NB4 (cell line): ENCODE measurements at regions not wholly inside any gene's neighbourhood (a gene's known extent, or its start where the extent isn't known, plus 50 kb on each side); places are given as distances from the start of the nearest gene placed in this dataset.
"Not testable (repeated sequence)": the region's sequence is repeated elsewhere in the genome, so short reads cannot be mapped to it uniquely, and the experiment has no call there.

ENCODE experiments used
- DNase-seq: peaks from one replicate; pipeline ENCODE4 v3.0.0; 2010; ENCODE audit warnings: low read depth
- H3K4me3 ChIP-seq: one replicate; pipeline ENCODE4 v1.5.1; 2011; ENCODE audit warnings: mild to moderate bottlenecking, low read depth, low read length, moderate library complexity
- MYC ChIP-seq: IDR thresholded peaks from 2 replicates; pipeline ENCODE4 v1.6.1; 2011; ENCODE audit warnings: low read depth, low read length

DNA sequence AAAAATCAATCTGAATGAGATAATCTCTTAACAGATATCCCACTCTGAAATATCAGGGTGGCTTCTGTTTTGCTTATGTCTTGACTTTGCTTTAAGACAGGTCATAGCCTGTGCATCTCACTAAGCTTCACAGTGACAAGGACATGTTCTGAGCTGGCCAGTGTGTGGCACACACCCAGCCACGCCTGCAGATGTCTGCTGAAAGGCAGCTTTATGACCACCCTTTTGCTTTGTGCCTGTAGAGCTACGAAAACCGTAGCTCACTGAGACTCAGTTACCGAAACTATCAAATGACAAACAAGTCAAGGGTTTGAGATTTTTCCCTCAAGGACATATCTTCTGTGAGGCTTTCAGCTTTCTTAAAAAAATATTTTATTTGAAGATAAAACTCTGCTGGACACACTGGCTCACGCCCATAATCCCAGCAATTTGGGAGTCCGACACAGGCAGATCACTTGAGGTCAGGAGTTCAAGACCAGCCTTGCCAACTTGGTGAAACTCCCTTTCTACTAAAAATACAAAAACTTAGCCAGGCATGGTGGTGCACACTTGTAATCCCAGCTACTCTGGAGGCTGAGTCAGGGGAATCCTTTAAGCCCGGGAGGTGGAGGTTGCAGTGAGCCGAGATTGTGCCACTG, 233.2 kb downstream of the SPATA31A1 start:
- no peak for DNase-seq
- TF ChIP-seq MYC, result no peak
- no peak overlapping the region for H3K4me3 ChIP-seq

DNA sequence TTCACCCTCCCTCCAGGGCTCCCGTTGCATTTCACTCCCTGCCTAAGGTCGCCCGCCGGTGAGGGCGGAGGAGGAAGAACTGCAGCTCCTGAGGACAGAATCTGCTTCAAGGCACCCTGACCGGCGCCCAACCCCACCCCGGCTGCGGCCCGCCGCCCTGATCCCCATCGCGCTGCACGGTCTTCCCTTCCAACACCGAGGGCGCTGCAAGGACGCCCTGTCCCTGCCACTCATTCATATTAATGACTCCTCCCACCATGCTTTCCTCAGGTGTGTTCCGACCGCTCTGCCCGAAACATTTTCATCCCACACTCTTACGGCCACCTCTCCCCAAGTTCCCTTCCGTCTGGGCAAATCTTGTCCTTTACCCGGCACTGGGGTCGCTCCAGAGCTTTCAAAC, 248.6 kb downstream of the SPATA31A1 start:
- not testable (repeated sequence) for H3K4me3 ChIP-seq, DNase-seq

DNA sequence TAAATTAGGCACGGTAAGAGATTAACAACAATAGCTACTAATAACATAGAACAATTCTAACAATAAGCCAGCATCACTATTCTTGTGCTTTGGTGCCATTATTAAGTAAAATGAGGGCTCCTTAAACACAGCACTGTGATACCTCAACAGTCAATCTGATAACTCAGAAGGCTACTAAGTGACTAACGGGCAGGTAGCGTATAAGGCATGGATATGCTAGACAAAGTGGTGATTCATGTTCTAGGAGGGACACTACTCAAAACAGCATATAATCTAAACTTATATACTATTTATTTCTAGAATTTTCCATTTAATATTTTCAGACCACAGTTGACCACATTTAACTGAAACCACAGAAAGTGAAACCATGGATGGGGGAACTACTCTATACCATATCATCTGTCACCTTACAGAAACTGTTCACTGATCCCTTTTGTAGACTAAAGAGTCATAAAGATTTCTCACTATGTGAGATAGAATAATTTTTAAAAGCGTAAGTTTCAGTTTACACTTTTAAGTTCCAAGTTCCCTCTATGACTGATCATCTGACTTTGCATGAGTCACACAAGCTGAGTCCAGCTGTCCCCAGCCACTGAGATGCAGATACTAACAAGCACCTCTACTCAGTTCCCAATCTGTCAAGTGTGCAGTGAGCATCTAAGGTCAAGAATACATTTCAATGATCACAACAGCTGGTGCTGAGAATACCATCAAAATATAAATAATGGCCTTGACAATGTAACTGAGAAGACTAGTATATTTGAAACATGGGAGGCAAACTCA, 256.2 kb downstream of the SPATA31A1 start:
- not testable (repeated sequence) for H3K4me3 ChIP-seq, DNase-seq

DNA sequence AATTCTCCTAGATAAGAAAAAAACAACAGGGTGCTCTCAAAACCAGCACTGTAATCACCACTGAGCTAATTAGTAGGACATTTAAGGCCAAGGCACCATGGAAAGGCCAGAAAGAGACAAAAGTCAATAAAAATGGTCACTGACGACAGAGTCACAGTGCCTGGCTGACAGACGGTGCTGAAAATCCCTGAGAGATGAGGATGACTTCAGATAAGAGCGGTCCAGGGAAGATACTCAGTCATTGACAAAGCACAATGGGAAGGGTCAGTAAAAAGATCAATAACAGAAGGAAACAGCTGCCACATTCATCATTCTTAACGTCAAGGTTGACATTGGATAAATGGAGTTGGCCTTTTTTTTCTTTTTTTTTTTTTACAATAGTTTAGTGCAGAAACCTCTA, 261.0 kb downstream of the SPATA31A1 start:
- H3K4me3 ChIP-seq, DNase-seq: not testable (repeated sequence)

DNA sequence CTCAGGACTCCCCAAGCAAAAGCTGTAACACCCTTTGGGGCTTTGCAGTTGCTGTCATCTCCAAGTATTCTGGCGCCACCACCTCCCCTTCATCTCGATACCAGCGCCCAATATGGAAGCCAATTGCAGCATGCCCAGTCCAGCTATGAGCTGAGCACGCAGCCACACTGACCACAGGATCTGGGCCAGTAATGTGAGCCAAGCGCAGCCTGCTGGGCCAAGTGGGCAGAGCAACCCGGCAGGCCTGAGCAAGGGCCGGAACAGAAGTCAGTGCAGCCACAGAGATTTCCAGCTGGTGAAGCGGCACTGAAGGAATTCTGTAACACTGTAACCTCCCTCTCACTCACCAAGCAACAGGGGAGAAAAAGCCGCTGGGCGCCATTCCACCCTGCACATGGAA, 268.6 kb downstream of the SPATA31A1 start:
- not testable (repeated sequence) for DNase-seq, H3K4me3 ChIP-seq

DNA sequence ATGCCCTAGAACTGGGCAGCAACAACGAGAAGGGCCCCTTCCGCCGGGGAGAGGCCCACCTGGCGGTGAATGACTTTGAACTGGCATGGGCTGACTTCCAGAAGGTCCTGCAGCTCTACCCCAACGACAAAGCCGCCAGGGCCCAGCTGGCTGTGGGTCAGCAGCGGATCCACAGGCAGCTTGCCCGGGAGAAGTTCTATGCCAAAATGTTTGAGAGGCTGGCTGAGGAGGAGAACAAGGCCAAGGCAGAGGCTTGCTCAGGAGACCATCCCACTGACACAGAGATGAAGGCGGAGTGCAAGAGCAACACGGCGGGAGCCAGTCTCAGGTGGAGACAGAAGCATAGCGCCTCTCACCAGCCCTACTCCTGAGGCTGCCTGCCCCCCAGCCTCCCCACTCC, 276.6 kb downstream of the SPATA31A1 start:
- DNase-seq, H3K4me3 ChIP-seq: not testable (repeated sequence)

DNA sequence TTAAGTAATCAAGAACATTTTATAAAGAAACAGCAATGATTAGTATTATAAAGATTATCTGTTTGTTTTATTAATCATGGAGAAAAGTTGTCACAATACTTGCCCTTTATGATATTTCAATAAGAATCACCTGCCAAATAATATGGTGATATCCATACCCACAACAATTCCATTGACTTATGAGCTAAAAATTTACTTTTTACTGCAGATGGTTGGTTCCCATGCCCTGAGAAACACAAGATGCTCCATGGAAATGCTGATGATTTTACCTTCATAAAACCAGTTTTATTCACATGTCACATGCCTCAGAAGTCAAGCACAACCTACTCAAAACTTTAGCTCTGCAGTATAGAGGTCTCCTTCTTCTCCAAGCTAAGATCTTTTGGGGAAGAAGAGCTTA, 293.6 kb downstream of the SPATA31A1 start:
- H3K4me3 ChIP-seq, DNase-seq: not testable (repeated sequence)

DNA sequence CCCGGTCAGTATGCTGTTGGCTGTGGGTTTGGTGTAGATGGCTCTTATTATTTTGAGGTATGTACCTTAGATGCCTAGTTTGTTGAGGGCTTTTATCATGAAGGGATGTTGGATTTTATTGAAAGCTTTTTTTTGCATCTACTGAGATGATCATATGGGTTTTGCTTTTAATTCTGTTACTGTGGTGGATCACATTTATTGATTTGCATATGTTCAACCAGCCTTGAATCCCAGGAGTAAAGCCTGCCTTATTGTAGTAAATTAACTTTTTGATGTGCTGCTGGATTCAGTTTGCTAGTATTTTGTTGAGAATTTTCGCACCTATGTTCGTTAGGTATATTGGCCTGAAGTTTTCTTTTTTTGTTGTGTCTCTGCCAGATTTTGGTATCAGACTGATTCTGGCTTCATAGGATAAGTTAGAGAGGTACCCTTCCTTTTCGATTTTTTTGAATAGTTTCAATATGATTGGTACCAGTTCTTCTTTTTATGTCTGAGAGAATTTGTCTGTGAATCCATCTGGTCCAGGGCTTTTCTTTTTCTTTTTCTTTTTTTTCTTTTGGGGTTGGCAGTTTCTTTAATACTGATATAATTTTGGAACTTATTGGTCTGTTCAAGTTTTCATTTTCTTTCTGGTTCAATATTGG, 301.6 kb downstream of the SPATA31A1 start:
- not testable (repeated sequence) for H3K4me3 ChIP-seq, DNase-seq

DNA sequence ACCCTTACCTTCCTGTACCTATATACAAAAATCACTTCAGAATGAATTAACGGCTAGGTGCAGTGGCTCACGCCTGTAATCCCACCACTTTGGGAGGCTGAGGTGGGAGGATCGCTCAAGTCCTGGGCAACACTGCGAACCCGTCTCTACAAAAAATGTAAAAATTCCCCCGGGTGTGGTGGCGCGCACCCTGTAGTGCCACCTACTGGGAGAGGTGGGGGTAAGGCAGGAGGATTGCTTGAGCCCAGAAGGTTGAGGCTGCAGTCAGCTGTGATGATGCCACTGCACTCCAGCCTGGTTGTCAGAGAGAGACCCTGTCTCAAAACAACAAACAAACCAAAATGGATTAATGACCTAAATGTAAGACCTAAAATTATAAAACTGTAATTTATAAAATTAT, 307.6 kb downstream of the SPATA31A1 start:
- H3K4me3 ChIP-seq, DNase-seq: not testable (repeated sequence)

DNA sequence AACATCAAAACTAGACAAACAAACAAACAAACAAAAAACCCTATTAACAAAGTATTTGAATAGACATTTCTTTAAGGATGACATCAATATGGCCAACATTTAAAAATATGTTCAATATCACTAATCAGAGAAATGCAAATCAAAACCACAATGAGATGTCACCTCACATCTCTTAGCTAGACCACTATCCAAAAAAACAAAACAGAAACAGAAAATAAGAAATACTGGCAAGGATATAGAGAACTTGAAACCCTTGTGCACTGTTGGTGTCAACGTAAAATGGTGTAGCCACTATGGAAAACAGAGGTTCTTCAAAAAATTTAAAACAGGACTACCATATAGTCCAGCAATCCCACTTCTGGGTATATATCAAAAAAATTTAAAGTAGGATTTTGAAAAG, 308.2 kb downstream of the SPATA31A1 start:
- H3K4me3 ChIP-seq, DNase-seq: not testable (repeated sequence)

DNA sequence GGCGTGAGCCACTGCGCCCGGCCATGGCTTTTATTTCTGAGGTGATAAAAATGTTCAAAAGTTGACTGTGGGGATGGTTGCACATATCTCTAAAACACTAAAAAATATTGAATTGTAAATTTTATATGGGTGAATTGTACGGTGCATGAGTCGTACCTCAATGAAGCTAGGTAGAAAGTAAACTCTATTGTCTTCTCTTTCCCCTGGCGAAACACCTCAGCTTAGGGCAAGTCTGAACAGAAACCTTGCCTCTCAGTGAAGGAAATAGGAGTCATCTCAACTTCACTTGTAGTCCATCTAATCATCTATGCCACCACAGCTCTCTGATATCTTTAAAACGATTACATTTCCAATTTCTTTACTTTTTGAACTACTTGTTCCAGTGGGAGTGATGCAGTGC, 309.6 kb downstream of the SPATA31A1 start:
- H3K4me3 ChIP-seq, DNase-seq: not testable (repeated sequence)

DNA sequence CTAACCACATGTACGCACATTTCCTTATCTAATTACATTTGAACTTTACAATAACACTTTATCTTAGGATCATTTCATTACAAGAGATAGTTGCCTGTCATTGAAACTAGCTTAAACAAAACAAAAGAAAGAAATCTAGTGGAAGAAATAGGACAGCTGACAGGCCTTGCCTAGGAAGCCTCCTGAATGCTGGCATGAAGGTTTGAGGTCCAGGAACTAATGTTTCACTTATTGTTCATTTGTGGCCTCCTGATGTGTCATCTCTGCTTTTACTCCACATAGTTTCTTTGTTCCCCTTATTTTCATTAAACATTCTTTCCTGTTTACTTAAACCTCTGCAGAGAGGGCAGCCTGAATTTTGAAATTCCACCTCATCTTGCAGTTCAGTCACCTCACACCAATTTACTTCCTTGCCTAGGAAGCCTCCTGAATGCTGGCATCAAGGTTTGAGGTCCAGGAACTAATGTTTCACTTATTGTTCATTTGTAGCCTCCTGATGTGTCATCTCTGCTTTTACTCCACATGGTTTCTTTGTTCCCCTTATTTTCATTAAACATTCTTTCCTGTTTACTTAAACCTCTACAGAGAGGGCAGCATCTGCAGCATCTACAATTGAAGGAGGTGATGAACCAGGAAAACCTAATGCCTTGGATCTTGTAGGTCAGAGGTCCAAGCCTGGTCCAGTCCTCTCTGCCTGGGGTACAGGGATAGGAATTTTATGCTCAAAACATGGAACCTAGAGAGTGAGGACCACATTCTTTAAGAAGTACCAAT, 319.2 kb downstream of the SPATA31A1 start:
- DNase-seq, H3K4me3 ChIP-seq: not testable (repeated sequence)

DNA sequence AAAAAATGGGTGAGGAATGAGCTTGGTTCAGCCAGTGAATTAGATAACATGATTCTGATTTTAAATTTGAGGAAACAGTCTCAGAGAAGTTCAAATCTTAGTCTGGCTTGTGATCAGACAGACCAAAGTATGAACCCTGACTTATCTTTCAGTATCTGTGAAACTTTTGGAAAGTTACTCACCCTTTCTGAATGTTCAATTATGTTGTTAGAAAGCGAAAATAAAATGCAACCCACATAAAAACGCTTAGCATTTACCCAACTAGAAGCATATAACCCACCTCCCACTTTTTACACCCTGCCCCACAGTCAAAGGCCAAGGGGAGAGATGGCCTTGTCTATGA, 319.7 kb downstream of the SPATA31A1 start:
- DNase-seq, H3K4me3 ChIP-seq: not testable (repeated sequence)

DNA sequence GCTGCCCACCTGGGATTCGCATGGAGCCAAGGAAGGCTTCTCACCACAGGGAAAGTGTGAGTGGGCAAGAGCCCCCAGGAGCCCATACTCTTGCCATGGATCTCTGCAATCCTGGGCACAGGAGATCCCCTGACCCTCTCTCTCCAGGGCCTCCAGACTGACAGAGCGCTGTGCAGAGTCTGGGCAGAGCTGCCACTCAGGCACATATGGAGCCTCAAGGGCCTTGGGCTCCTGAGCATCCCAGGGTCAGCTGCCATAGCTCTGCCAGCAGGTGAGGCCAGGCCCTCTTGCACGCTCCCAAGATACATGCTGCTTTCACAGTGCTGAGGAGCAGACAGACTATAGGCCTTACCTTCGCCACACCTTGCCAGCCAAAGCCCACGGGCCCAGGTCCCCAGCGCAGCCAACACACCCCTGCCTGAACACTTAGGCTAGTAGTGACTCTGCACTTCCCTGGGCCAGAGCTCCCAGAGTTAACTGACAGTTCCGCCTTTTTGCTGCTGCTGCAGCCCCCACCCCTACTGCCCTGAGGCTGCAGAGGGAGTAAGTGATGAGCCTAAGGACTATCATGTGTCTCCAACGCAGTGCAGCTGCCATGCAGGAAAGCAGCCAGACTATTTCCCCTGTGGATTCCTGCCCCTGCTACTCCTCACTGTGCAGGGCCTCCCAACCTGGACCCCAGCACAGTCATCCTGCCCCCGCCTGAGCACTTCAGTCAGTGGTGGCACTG, 323.2 kb downstream of the SPATA31A1 start:
- not testable (repeated sequence) for H3K4me3 ChIP-seq, DNase-seq

DNA sequence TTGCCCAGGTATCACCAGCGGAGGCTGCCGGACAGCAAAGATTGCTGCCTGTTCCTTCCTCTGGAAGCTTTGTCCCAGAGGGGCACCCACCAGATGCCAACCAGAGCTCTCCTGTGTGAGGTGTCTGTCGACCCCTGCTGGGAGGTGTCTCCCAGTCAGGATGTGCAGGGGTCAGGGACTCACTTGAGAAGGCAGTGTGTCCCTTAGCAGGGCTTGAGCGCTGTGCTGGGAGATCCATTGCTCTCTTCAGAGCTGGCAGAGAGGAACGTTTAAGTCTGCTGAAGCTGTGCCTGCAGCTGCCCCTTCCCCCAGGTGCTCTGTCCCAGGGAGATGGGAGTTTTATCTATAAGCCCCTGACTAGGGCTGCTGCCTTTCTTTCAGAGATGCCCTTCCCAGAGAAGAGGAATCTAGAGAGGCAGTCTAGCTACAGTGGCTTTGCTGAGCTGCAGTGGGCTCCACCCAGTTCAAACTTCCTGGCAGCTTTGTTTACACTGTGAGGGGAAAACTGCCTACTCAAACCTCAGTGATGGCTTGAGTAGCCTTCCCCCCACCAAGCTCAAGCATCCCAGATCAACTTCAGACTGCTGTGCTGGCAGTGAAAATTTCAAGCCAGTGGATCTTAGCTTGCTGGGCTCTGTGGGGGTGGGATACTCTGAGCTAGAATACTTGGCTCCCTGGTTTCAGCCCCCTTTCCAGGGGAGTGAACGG, 325.4 kb downstream of the SPATA31A1 start:
- DNase-seq, H3K4me3 ChIP-seq: not testable (repeated sequence)

DNA sequence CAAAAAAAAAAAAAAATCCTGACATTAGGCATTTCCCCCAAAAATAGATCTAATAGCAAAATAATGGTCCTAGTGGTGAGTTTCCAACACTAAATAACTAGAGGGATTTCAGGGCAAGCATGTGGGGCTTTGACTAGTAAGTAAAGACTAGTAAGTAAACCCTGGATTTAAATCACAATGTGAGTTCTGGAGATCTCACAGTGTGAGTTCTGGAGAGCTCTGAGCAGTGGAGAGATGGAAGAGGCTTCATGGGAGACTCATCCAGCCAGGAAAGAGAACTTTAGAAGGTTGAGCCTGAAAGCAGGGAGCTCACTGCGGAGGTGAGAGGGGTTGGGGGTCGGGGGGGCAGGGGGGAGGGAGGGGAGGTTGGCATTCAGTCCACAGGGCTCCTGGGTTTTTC, 373.4 kb downstream of the SPATA31A1 start:
- not testable (repeated sequence) for DNase-seq, H3K4me3 ChIP-seq

DNA sequence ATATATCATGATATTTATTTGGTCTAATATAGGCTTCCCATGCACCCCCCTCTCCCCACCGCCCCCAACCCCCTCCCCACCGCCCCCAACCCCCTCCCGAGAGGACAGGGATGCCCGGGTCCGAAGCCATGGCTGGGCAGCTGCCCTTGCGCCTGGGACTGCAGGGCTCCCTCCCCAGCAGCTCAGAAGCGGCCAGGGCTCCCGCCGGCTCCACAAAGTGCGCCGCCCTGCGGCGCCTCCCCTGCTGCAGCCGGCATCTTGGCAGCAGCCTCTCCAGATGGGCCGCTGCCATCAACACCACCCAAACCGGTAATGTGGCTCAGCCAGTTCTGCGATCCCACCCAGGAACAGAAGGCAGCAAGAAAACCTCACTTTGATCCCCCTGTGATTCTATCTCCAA, 389.4 kb downstream of the SPATA31A1 start:
- not testable (repeated sequence) for DNase-seq, H3K4me3 ChIP-seq

DNA sequence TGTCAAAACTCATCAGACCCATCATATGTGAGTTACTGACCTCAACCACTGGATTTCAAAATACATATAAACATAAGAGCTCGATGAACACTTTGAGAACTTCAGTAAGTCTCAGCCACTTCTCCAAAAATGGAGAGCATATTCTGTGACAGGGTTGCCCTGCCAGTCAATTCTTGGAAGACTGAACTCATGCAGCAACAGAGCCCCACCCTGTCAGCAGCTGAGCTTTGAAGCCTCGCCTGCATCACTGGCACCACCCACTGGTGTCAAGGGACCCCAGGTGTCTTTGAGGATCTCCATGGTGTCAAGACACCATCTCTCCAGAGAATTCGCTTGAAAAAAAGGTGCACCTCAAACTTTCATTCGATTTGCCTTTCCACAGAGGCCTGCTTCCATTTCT, 420.1 kb downstream of the SPATA31A1 start:
- H3K4me3 ChIP-seq, DNase-seq: not testable (repeated sequence)
